Suprapubic skin (tissue), 4 donors: ENCODE measurements at regions not wholly inside any gene's neighbourhood (a gene's known extent, or its start where the extent isn't known, plus 50 kb on each side); places are given as distances from the start of the nearest gene placed in this dataset.

Source experiments
- POLR2A ChIP-seq, 2 donors: fragments of 450-650 bp; IDR thresholded peaks; one replicate each; pipeline ENCODE4 v1.6.1; 2017; ENCODE audit warnings: antibody characterized with exemption in 2 of 2, mild to moderate bottlenecking in 2 of 2, moderate library complexity in 2 of 2
- POLR2AphosphoS5 ChIP-seq, 3 donors: sonication (generic); formaldehyde crosslinking; IDR thresholded peaks; one replicate each; pipeline ENCODE4 v1.6.1; 2017; ENCODE audit warnings: antibody characterized with exemption in 3 of 3
- TF ChIP-seq, protein P1 (sequence below), 2 donors: fragments of 200-600 bp in 1 of 2; fragments of 450-650 bp in 1 of 2; sonication (generic) in 1 of 2; IDR thresholded peaks; one replicate each; pipeline ENCODE4 v1.5.1; 2016 to 2019; ENCODE audit warnings: antibody characterized with exemption in 2 of 2, mild to moderate bottlenecking in 1 of 2, moderate library complexity in 1 of 2

DNA sequence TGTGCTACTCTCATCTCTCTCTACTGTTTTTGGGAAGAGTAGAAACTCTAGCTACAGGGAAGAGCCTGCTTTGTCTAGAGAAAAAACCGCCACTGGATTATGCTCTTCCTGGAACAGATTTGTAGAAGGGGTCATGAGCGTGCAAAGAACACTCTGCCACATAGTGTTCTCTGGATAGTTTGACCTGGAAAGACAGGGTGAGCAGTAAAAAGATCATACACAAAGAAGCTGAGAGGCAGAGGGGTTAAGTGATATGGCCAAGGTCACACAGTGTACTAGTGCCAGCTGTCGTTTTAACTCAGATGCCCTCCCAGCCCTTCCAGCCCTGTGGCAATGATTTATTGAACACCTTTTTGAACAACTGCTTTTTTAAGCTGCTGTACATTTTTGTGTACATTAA, 182.2 kb downstream of the NNT start:
- TF ChIP-seq, protein P1, sequence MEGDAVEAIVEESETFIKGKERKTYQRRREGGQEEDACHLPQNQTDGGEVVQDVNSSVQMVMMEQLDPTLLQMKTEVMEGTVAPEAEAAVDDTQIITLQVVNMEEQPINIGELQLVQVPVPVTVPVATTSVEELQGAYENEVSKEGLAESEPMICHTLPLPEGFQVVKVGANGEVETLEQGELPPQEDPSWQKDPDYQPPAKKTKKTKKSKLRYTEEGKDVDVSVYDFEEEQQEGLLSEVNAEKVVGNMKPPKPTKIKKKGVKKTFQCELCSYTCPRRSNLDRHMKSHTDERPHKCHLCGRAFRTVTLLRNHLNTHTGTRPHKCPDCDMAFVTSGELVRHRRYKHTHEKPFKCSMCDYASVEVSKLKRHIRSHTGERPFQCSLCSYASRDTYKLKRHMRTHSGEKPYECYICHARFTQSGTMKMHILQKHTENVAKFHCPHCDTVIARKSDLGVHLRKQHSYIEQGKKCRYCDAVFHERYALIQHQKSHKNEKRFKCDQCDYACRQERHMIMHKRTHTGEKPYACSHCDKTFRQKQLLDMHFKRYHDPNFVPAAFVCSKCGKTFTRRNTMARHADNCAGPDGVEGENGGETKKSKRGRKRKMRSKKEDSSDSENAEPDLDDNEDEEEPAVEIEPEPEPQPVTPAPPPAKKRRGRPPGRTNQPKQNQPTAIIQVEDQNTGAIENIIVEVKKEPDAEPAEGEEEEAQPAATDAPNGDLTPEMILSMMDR (IDR thresholded peaks at IDR 0.05), result no peak
- TF ChIP-seq POLR2AphosphoS5 (IDR thresholded peaks at IDR 0.05) (no peak), POLR2A (IDR thresholded peaks at IDR 0.05) (no peak)
